GM12891 (cell line): ENCODE measurements at regions not wholly inside any gene's neighbourhood (a gene's known extent, or its start where the extent isn't known, plus 50 kb on each side); places are given as distances from the start of the nearest gene placed in this dataset.
A peak's percentile ranks its signal among the peaks of the same experiment; 100 is the strongest.

Experiments used
- DNase-seq: peaks from one replicate; pipeline ENCODE4 v3.0.0; 2011; ENCODE audit warnings: low spot score; ENCODE audit not compliant: insufficient read length
- FAIRE-seq: peaks from 2 replicates; lab custom pipeline; 2011; peaks lifted over from hg19 to GRCh38; lab: Jason Lieb, UNC
- PAX5 ChIP-seq: IDR thresholded peaks from 2 replicates; pipeline ENCODE4 v1.6.1; 2011; ENCODE audit warnings: low read length, moderate library complexity, mild to moderate bottlenecking; ENCODE audit not compliant: insufficient read depth, severe bottlenecking
- POLR2A ChIP-seq: IDR thresholded peaks from 2 replicates; pipeline ENCODE4 v1.6.1; 2011; ENCODE audit warnings: low read depth, low read length, control low read depth
- POLR2AphosphoS5 ChIP-seq: IDR thresholded peaks from 2 replicates; pipeline ENCODE4 v1.6.1; 2011; ENCODE audit warnings: low read depth, low read length, control low read depth
- POU2F2 ChIP-seq: IDR thresholded peaks from 2 replicates; pipeline ENCODE4 v1.6.1; 2011; ENCODE audit warnings: low read depth, mild to moderate bottlenecking, control low read depth, low read length, moderate library complexity
- SPI1 ChIP-seq: IDR thresholded peaks from 2 replicates; pipeline ENCODE4 v1.6.1; 2011; ENCODE audit warnings: low read depth, low read length, control low read depth
- TAF1 ChIP-seq: IDR thresholded peaks from 2 replicates; pipeline ENCODE4 v1.6.1; 2011; ENCODE audit warnings: low read depth, low read length, control low read depth

- no peak for FAIRE-seq
- no peak for TF ChIP-seq POLR2AphosphoS5
- TF ChIP-seq SPI1: no peak
- TF ChIP-seq POU2F2: no peak
- no peak for TF ChIP-seq TAF1
- TF ChIP-seq POLR2A: no peak
- TF ChIP-seq PAX5: no peak
- no peak for DNase-seq
These were observed 138.6 kb upstream of the UMPS start for GRCh38 chr3:124591699-124592098.

GRCh38 chr3:124592658-124593441 lies 137.4 kb upstream of the UMPS start:
- no peak for DNase-seq
- 0 out of 2 replicates have a peak, but pooled peaks have one; percentile 34 for TF ChIP-seq POU2F2
- TF ChIP-seq POLR2AphosphoS5: no peak
- TF ChIP-seq POLR2A: no peak
- peak; percentile 32; the same call in 1 of the 2 replicates for TF ChIP-seq SPI1
- TF ChIP-seq PAX5: no peak
- TF ChIP-seq TAF1: no peak
- FAIRE-seq: peak; percentile 84

- DNase-seq (no peak), FAIRE-seq (no peak)
- no peak for TF ChIP-seq SPI1
- TF ChIP-seq PAX5: no peak
- no peak for TF ChIP-seq POLR2AphosphoS5
- no peak for TF ChIP-seq TAF1
- TF ChIP-seq POU2F2: no peak
- TF ChIP-seq POLR2A: no peak
These were observed 136.8 kb upstream of the UMPS start for GRCh38 chr3:124593442-124593829.

GRCh38 chr3:124594581-124594980 lies 135.7 kb upstream of the UMPS start:
- no peak for DNase-seq
- TF ChIP-seq TAF1 (no peak), POLR2AphosphoS5 (no peak), SPI1 (no peak), POU2F2 (no peak), POLR2A (no peak), PAX5 (no peak)
- no peak for FAIRE-seq

- DNase-seq (no peak), FAIRE-seq (no peak)
- TF ChIP-seq POLR2A (no peak), PAX5 (no peak), POU2F2 (no peak), POLR2AphosphoS5 (no peak), SPI1 (no peak), TAF1 (no peak)
These were observed 133.0 kb upstream of the UMPS start for GRCh38 chr3:124597273-124597672.

GRCh38 chr3:124597979-124598378 lies 132.3 kb upstream of the UMPS start:
- DNase-seq: no peak
- no peak for FAIRE-seq
- TF ChIP-seq TAF1 (no peak), SPI1 (no peak), PAX5 (no peak), POLR2AphosphoS5 (no peak), POLR2A (no peak), POU2F2 (no peak)

- DNase-seq: no peak
- TF ChIP-seq SPI1: no peak
- no peak for TF ChIP-seq PAX5
- TF ChIP-seq POLR2A: no peak
- no peak for TF ChIP-seq POU2F2
- TF ChIP-seq TAF1: no peak
- no peak for TF ChIP-seq POLR2AphosphoS5
- FAIRE-seq: peak; percentile 57
These were observed 131.0 kb upstream of the UMPS start for GRCh38 chr3:124599147-124599765.

- TF ChIP-seq TAF1 (no peak), POLR2A (no peak), SPI1 (no peak), POU2F2 (no peak), POLR2AphosphoS5 (no peak), PAX5 (no peak)
- DNase-seq (no peak), FAIRE-seq (no peak)
These were observed 130.2 kb upstream of the UMPS start for GRCh38 chr3:124599779-124600693.

GRCh38 chr3:124600765-124601164 lies 129.5 kb upstream of the UMPS start:
- DNase-seq (no peak), FAIRE-seq (peak; percentile 43)

GRCh38 chr3:124601190-124601589 lies 129.1 kb upstream of the UMPS start:
- DNase-seq: no peak
- FAIRE-seq: no peak
- TF ChIP-seq POU2F2: no peak
- no peak for TF ChIP-seq POLR2A
- TF ChIP-seq PAX5: no peak
- TF ChIP-seq TAF1: no peak

More at GRCh38 chr3:124600765-124601164, 129.5 kb upstream of the UMPS start:
- TF ChIP-seq POLR2AphosphoS5 (no peak), POU2F2 (no peak), POLR2A (no peak), TAF1 (no peak), PAX5 (no peak), SPI1 (no peak)
